Glutamatergic neuron (in vitro differentiated cells): ENCODE measurements at regions not wholly inside any gene's neighbourhood (a gene's known extent, or its start where the extent isn't known, plus 50 kb on each side); places are given as distances from the start of the nearest gene placed in this dataset.

Source experiments
- DNase-seq: peaks from one replicate; pipeline ENCODE4 v3.0.0; 2022
- H3K27ac Mint-ChIP-seq: one replicate; pipeline ENCODE4 v1.8.0; 2020; ENCODE audit warnings: mild to moderate bottlenecking, mixed read lengths, inconsistent platforms; ENCODE audit not compliant: unreplicated experiment
- H3K27me3 Mint-ChIP-seq: one replicate; pipeline ENCODE4 v1.8.0; 2020; ENCODE audit warnings: mild to moderate bottlenecking, moderate library complexity, mixed read lengths, inconsistent platforms; ENCODE audit not compliant: unreplicated experiment
- H3K36me3 Mint-ChIP-seq: one replicate; pipeline ENCODE4 v1.8.0; 2020; ENCODE audit warnings: mild to moderate bottlenecking, mixed read lengths, inconsistent platforms; ENCODE audit not compliant: unreplicated experiment
- H3K4me1 Mint-ChIP-seq: one replicate; pipeline ENCODE4 v1.8.0; 2020; ENCODE audit warnings: mild to moderate bottlenecking, low read depth, mixed read lengths, inconsistent platforms; ENCODE audit not compliant: unreplicated experiment
- H3K4me3 Mint-ChIP-seq: one replicate; pipeline ENCODE4 v1.8.0; 2020; ENCODE audit warnings: mild to moderate bottlenecking, mixed read lengths, inconsistent platforms; ENCODE audit not compliant: unreplicated experiment
- H3K9me3 Mint-ChIP-seq: one replicate; pipeline ENCODE4 v1.8.0; 2020; ENCODE audit warnings: mild to moderate bottlenecking, moderate library complexity, mixed read lengths, inconsistent platforms; ENCODE audit not compliant: unreplicated experiment
- TF ChIP-seq, protein P1 (sequence below): fragments of 200-600 bp; sonication (generic); IDR thresholded peaks from one replicate; pipeline ENCODE4 v1.5.0; 2021; ENCODE audit not compliant: partially characterized antibody, unreplicated experiment

GRCh38 chr12:61853945-61854344 lies 406.3 kb upstream of the USP15 start:
- H3K4me1 Mint-ChIP-seq, result peaks cover under 1% of the 10 kb centered on the region
- TF ChIP-seq, protein P1, sequence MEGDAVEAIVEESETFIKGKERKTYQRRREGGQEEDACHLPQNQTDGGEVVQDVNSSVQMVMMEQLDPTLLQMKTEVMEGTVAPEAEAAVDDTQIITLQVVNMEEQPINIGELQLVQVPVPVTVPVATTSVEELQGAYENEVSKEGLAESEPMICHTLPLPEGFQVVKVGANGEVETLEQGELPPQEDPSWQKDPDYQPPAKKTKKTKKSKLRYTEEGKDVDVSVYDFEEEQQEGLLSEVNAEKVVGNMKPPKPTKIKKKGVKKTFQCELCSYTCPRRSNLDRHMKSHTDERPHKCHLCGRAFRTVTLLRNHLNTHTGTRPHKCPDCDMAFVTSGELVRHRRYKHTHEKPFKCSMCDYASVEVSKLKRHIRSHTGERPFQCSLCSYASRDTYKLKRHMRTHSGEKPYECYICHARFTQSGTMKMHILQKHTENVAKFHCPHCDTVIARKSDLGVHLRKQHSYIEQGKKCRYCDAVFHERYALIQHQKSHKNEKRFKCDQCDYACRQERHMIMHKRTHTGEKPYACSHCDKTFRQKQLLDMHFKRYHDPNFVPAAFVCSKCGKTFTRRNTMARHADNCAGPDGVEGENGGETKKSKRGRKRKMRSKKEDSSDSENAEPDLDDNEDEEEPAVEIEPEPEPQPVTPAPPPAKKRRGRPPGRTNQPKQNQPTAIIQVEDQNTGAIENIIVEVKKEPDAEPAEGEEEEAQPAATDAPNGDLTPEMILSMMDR, result no peak
- no peaks in the 10 kb centered on the region for H3K9me3 Mint-ChIP-seq
- no peak overlapping the region for H3K27ac Mint-ChIP-seq
- peaks cover under 1% of the 10 kb centered on the region for H3K27me3 Mint-ChIP-seq
- H3K4me3 Mint-ChIP-seq, result no peak overlapping the region
- DNase-seq, result no peak
- no peaks in the 10 kb centered on the region for H3K36me3 Mint-ChIP-seq

GRCh38 chr12:61854902-61855301 lies 405.3 kb upstream of the USP15 start:
- no peak overlapping the region for H3K4me3 Mint-ChIP-seq
- DNase-seq, result no peak
- H3K9me3 Mint-ChIP-seq, result no peaks in the 10 kb centered on the region
- H3K27me3 Mint-ChIP-seq, result peaks cover 2% of the 10 kb centered on the region
- H3K4me1 Mint-ChIP-seq, result peaks cover 2% of the 10 kb centered on the region
- H3K36me3 Mint-ChIP-seq, result no peaks in the 10 kb centered on the region
- H3K27ac Mint-ChIP-seq, result no peak overlapping the region
- TF ChIP-seq, protein P1, result no peak

GRCh38 chr12:61857968-61858367 lies 402.2 kb upstream of the USP15 start:
- no peak for DNase-seq
- peaks cover 2% of the 10 kb centered on the region for H3K27me3 Mint-ChIP-seq
- no peak overlapping the region for H3K4me3 Mint-ChIP-seq
- H3K27ac Mint-ChIP-seq, result no peak overlapping the region
- TF ChIP-seq, protein P1, result no peak
- peaks cover 6% of the 10 kb centered on the region for H3K4me1 Mint-ChIP-seq
- H3K9me3 Mint-ChIP-seq, result no peaks in the 10 kb centered on the region
- H3K36me3 Mint-ChIP-seq, result no peaks in the 10 kb centered on the region

DNA sequence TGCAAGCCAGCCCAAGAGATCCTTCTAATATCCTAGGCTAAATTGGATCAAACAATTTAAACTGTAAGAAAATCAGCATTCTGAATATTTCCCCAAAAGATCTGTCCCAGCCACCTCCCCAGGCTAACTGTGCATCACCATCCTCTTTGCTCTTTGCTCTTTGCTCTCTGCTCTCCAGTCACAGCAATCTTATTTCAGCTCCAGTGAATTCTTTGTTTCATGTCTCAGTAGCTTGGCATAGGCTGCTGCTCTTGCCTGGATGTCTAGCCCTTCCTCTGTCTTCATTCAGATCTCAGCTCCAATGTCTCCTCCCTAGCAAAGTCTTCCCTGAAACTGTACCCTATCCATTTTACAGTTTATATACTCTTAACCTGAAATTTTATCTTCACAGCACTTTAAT lies 399.8 kb upstream of the USP15 start:
- Mint-ChIP-seq H3K27me3 (peaks cover 2% of the 10 kb centered on the region), H3K4me1 (peaks cover 7% of the 10 kb centered on the region), H3K27ac (no peak overlapping the region), H3K4me3 (no peak overlapping the region), H3K36me3 (no peaks in the 10 kb centered on the region), H3K9me3 (no peaks in the 10 kb centered on the region)
- DNase-seq, result no peak
- TF ChIP-seq, protein P1, result no peak

- H3K4me1 Mint-ChIP-seq, result peaks cover 7% of the 10 kb centered on the region
- no peak overlapping the region for H3K27ac Mint-ChIP-seq
- H3K27me3 Mint-ChIP-seq, result peaks cover 2% of the 10 kb centered on the region
- DNase-seq, result no peak
- H3K36me3 Mint-ChIP-seq, result no peaks in the 10 kb centered on the region
- H3K9me3 Mint-ChIP-seq, result no peaks in the 10 kb centered on the region
- TF ChIP-seq, protein P1, result no peak
- H3K4me3 Mint-ChIP-seq, result no peak overlapping the region
Measured at GRCh38 chr12:61862986-61863385, 397.2 kb upstream of the USP15 start.
